ENCODE measurements at regions not wholly inside any gene's neighbourhood (a gene's known extent, or its start where the extent isn't known, plus 50 kb on each side); places are given as distances from the start of the nearest gene placed in this dataset.

DNA sequence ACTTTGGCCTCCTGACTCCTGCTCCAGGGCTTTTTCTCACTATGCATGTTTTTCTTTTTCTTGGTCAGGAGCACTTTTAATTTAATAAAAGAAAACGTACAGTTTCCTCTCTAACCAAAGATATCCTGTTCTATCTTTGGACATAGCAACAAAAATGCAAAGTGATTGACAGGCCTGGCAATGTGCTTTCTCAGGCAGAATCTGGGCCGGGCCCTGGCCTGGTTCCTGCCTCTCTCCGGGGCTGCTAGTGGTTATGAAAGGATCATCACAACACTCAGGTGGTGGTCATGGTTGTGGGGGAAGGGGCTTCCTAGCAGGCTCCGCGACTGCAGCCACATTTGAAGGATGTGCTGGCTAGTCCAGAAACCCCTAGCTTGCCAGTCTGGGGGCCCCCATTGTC, 85.8 kb upstream of the USP24 start:
- TF ChIP-seq POLR2A (IDR thresholded peaks at IDR 0.05; ENCODE audit: low read length) (no peak), MYC (IDR thresholded peaks at IDR 0.05; ENCODE audit: borderline replicate concordance, low read length) (no peak), CHD2 (IDR thresholded peaks at IDR 0.05; ENCODE audit: low read length, partially characterized antibody) (no peak)
- TF ChIP-seq, protein P1, sequence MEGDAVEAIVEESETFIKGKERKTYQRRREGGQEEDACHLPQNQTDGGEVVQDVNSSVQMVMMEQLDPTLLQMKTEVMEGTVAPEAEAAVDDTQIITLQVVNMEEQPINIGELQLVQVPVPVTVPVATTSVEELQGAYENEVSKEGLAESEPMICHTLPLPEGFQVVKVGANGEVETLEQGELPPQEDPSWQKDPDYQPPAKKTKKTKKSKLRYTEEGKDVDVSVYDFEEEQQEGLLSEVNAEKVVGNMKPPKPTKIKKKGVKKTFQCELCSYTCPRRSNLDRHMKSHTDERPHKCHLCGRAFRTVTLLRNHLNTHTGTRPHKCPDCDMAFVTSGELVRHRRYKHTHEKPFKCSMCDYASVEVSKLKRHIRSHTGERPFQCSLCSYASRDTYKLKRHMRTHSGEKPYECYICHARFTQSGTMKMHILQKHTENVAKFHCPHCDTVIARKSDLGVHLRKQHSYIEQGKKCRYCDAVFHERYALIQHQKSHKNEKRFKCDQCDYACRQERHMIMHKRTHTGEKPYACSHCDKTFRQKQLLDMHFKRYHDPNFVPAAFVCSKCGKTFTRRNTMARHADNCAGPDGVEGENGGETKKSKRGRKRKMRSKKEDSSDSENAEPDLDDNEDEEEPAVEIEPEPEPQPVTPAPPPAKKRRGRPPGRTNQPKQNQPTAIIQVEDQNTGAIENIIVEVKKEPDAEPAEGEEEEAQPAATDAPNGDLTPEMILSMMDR (IDR thresholded peaks at IDR 0.05) = no peak
